HG03378 (cell line): ENCODE measurements at regions not wholly inside any gene's neighbourhood (a gene's known extent, or its start where the extent isn't known, plus 50 kb on each side); places are given as distances from the start of the nearest gene placed in this dataset.

Source experiments
- ATAC-seq: cut with Tn5 transposase; IDR thresholded peaks from one replicate; pipeline ENCODE4 v1.9.1; 2021; ENCODE audit warnings: mild to moderate bottlenecking, moderate library complexity; ENCODE audit not compliant: unreplicated experiment

GRCh38 chr10:45180946-45181875 lies 134.2 kb downstream of the OR13A1 start:
- ATAC-seq = no peak

- no peak for ATAC-seq
These were observed 132.2 kb downstream of the OR13A1 start for GRCh38 chr10:45183174-45183573.

DNA sequence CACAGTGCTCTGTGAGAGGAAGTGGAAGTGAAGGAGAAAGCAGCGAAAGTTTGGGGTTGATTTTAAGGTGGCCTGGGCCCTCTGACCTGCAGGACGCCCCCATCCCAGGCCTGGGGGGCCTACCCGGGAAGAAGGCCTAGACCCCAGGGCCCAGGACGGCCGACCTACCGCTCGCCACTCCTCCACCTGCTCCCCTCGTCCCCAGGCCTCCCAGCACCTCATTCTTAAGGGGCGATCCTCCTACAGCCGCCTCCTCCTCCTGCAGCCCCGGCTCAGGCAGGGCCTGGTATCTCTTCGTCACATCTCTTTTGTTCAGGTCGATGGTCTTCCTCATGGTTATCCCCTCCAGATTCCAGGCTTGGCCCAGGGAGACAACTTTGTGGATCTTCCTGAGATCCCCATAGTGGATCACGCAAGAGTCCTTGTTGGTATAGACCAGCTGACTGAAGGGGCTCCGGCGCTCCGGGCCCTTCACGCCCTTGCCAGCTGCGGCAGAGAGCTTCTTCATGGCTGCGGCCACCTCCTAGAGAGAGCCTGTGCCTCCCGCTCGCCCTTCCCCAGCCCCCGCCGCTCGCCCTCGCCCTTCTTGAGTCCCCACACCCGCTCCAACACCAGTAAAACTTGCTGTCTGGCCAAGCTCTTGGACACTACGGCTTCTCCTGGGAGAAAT lies 117.5 kb downstream of the OR13A1 start:
- no peak for ATAC-seq

DNA sequence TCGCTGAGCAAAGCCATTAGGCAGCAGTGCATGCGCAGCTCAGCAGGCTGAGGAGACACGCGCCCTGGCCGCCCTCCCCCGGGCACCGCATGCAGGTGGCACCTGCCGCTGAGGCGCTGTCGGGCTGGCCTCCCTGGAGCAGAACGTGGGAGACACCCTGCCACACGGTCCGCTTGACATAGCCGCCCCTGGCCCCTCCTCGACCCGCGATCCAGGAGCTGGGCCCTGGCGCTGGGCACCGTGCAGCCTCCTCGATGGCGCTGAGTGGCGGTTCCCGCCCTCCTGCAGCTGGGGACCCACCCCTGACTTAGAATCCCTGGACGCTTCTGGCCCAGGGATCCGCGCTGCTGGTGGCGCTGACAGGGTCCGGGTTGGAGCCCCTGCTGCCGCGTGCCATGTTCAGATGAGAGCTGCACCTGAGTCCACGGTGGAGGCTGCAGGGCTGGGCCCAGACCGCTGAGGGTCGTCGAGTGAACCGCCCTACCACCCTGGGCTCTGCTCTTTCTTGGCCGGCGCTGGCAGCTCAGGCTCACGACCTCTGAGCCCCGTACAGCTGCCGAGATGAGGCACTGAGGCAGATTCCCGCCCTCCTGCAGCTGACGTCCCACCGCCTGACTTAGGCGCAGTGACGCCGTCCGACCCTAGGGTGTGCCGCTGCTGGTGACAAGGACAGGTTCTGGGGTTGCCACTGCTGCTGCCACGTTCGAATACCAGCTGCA lies 116.8 kb downstream of the OR13A1 start:
- ATAC-seq = no peak

- no peak for ATAC-seq
These were observed 116.1 kb downstream of the OR13A1 start for GRCh38 chr10:45199205-45199740.

- ATAC-seq = no peak
These were observed 114.1 kb downstream of the OR13A1 start for GRCh38 chr10:45201271-45201670.

- no peak for ATAC-seq
These were observed 113.2 kb downstream of the OR13A1 start for GRCh38 chr10:45202242-45202641.

DNA sequence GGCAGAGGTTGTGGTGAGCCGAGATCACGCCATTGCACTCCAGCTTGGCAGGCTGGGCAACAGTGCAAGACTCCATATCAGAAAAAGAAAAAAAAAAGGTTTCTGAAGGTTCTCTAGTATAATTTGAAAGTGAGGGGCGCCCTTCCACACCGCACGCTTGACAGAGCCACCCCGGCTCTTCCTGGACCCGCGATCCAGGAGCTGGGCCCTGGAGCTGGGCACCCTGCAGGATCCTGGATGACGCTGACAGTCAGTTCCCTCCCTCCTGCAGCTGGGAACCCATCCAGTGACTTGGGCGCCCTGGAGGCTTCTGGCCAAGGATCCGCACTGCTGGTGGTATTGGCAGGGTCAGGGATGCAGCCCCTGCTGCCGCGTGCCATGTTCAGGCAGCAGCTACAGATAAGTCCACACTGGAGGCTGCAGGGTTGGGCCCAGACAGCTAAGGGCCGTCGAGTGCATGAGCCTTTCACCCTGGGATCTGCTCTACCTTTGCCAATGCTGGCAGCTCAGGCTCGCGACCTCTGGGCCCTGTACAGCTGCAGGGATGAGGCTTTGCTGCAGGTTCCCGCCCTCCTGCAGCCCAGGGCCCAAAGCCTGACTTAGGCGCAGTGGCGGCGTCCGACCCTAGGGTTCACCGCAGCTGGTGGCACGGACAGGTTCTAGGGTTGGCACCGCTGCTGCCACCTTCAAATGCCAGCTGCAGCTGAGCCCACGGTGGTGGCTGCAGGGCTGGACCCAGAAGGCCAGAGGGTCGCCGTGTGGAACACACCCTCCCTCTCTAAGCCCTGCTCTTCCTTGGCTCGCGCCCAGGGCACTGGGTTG lies 110.2 kb downstream of the OR13A1 start:
- ATAC-seq = no peak

GRCh38 chr10:45209888-45210287 lies 105.5 kb downstream of the OR13A1 start:
- no peak for ATAC-seq

DNA sequence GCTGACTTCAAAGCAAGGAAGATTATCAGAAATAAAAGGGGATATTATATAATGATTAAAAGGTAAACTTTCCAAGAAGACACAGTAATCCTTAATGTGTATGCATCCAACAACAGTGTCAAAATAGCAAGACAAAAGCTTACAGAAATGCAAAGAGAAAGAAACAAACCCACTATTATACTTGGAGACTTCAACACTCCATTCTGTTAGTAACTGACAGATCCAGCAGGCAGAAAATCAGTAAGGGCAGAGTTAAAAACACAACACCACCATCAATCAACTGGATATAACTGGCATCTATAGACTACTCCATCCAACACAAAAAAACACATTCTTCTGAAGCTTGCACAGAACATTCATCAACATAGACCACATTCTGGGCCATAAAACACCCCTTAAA lies 103.8 kb downstream of the OR13A1 start:
- ATAC-seq = no peak

- ATAC-seq = no peak
These were observed 96.0 kb downstream of the OR13A1 start for GRCh38 chr10:45219416-45219815.

- no peak for ATAC-seq
These were observed 94.5 kb downstream of the OR13A1 start for GRCh38 chr10:45220931-45221330.

DNA sequence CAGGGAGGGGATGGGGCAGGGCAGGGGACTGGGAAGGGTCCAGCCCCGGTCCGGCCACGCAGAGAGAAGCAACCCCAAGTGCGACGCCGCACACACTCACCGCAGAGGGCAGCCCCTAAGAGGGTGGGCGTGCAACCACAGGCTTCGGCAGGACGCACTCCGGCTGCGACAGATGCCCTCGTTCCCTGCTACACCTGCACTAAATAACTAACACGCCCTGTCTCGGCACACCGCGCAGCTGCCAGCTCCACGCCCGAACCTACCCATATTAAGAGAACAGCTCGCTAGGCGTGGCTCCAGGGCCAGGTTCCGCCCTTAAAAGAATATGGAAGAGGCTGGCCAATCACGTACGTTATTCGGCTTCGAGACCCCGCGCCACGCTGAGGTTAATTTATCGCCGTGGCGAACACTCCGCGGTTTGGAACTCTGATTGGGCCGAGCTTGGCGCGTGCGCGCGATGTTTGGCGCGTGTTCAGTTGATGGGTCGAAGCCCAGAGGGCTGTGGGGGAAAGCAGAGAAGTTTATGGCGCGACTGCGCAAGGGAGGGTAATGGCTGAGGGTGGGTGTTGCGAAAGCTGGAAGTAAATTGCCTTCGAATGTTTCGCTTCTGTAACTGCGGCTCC lies 91.1 kb downstream of the OR13A1 start:
- ATAC-seq = no peak

GRCh38 chr10:45227042-45227441 lies 88.4 kb downstream of the OR13A1 start:
- ATAC-seq = no peak

GRCh38 chr10:45227456-45227855 lies 88.0 kb downstream of the OR13A1 start:
- ATAC-seq = no peak

DNA sequence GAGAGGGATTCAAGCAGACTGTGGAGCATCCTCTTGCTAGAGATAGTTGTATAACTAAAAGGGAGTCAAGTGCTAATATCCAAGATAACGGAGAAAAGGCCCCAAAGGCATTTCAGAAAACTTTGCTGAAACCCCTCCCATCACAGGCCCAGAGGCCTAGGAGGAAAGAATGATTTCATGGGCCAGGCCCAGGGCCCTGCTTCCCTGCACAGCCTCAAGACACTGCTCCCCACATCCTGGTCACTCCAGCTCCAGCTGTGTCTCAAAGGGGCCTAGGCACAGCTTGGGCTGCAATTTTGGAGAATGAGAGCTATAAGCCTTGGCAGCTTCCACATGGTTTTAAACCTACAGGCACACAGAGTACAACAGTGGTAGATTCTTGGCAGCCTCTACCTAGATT lies 85.6 kb downstream of the OR13A1 start:
- no peak for ATAC-seq

GRCh38 chr10:45235260-45235769 lies 80.1 kb downstream of the OR13A1 start:
- peak; percentile 75 for ATAC-seq

DNA sequence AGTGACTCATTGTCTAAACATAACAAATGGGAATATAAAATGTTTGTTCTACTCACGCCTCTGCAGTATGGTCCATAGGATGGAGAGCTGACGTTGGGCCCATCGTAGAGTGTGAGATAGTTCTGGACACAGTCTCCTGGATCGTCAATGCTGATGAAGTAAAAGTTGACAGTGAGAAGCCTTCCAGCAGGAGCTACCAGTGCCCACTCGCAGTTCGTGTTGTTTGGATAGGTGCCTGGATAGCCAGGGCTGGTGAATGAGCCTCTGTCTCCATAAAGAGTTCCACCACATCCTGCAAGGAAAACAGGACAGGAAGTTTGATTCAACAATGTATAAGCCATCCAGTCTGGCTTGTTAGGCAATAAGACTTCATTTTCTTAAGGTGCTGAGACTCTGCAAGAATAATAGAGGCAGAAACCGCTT lies 79.6 kb downstream of the OR13A1 start:
- no peak for ATAC-seq

DNA sequence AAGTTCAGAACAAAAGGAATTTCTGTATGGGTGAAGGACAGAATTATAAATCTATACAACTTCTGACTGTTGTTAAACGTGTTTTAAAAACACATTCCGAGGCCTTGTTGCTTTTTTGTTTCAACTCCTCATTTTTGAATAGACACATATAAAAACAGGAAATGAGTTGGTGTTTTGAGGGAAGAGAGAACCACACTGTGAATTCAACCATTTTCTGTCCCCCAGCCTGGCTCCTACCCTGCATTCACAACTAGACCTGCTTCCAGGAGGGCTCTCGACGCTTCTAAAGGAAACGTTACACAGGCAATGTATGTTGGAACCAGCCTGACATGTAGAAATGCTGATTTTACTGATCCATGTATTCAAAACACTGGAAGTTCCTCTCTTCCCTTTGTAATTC lies 76.5 kb downstream of the OR13A1 start:
- no peak for ATAC-seq

DNA sequence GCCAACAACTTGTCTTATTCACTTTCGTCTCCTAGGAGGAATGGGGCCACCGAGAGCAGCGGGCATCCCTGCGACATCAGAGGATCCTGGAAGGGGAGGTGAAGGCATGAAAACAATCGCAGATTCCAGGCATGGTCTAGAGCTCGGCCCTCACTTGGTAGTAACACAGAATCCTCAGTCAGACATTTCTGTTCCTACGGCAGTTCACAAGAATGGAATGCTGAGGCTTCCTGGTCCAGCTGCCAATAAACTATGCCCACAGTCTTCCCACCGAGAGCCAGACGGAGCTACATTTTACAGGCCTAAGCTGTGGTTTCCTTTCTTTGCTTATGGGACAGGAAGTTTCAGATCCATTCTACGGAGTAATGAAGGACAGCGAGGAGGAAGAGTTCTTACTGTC lies 75.8 kb downstream of the OR13A1 start:
- no peak for ATAC-seq
